DND-41 (cell line): ENCODE measurements at regions not wholly inside any gene's neighbourhood (a gene's known extent, or its start where the extent isn't known, plus 50 kb on each side); places are given as distances from the start of the nearest gene placed in this dataset.

Experiments used
- CTCF ChIP-seq: IDR thresholded peaks from 2 replicates; pipeline ENCODE4 v1.5.1; 2012; ENCODE audit warnings: borderline replicate concordance, low read length, moderate library complexity, mild to moderate bottlenecking; ENCODE audit not compliant: poor library complexity, severe bottlenecking; ENCODE audit errors: extremely low read depth
- EZH2 ChIP-seq: IDR thresholded peaks from 3 replicates; pipeline ENCODE4 v1.6.1; 2012; ENCODE audit warnings: borderline replicate concordance, low read depth, mild to moderate bottlenecking, moderate library complexity, low read length, inconsistent platforms; ENCODE audit not compliant: severe bottlenecking

- no peak for TF ChIP-seq CTCF
- no peak for TF ChIP-seq EZH2
These were observed 69.3 kb downstream of the CAMK2N1 start for GRCh38 chr1:20416706-20417105.
